NCI-H1048 (cell line): ENCODE measurements at regions not wholly inside any gene's neighbourhood (a gene's known extent, or its start where the extent isn't known, plus 50 kb on each side); places are given as distances from the start of the nearest gene placed in this dataset.

ENCODE experiments used
- DNase-seq: peaks from one replicate; lab custom pipeline; 2025; lab: John Stamatoyannopoulos, UW

DNA sequence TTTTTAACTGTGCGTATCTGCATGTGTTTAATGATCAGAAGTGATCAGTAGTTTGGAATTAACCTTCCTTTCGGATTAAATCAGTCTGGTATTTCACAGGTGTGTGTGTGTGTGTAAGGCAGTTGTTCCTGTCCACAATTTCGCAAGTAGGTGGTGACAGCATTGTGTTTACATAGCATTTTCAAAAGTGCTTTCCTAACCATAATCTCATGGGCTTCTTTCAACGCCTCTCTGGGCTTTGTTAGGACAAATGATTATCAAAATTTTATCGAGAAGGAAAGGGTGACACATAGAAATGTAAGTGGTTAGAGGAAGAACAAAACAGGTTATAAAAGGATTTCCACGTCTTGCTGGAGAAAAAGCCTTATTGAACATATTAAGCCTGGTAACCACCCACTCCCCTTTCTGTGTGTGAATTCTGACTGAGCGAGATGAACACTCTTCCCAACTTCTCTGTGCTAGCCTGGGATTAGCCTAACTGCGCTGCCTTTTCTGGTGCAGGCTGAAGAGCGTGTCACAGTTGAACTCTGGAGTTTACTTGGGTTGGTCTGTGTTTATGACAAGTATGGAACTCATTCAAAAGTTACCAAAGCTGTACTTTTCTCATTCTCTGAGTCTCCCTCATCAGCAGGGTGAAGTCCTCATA is 292.3 kb upstream of the PITRM1 start:
- no peak for DNase-seq

DNA sequence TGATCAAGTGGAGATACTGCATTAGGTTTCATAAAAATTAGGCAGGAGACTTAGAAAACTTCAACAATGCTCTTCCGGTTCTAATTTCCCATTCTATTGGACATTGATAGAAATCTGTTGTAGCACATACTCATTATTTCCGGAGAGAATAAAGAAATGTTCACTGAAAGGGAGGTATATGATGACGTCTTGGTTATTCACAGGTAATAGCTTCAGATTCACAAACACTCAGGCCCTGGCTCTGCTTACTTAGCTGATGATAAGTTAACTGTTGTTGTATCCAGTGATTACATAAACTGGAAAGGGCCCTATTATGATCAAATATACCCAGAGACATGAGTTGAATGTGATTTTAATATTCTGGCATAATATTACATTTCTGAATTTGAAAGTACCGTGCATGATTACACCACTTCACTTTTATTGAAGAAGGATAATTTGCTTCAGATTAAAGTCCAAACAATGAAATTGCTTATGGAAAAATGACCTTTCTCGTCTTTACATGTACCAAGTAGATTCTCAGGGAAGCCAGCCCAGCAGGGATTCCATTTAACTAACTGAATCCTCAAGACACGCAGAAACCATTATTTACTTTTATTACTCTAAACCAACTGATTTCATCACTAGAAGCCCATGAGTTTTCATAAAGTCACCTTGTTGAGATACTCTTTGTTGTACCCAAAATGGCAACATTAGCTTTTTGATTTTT is 288.0 kb upstream of the PITRM1 start:
- no peak for DNase-seq

DNA sequence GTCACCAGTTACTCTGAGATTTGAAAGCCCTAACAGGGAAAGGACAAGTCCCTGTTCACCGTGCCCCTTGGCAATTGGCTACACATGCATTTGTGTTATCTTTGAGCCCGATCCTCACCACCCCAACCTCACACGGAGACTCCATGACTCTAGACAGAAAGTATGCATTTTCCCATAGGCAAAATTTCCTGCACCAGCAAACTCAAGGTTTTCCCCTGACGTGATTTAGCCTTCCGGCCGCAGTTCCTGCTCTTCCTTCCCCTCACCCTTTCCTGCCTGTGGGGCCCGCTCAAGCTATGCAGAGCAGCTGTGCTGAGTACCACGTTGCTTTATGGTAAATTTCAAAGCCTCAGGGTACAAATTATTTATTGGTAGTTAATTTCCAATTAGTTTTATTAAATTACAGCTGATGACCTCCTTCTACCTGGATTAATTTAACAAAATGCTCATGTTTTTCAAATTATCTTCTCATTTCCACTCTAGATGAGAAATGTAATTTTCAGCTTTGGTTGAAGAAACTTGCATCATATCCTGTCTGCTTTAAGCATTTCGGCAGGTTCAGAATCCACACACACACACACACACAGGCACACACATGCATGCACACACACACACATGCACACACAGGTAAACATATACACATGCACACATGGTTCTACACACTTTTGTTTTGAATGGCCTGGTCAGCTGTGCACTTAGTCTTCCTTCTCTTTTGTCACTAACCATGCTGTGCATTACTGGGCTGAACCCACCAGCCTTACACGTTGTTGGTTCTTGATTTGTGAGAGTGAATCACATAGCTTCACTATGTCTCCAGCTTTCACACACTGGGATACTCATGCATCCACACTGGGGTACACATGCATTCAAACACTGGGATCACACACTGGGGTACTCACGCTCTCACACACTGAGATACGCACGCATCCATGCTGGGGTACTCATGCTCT is 283.1 kb upstream of the PITRM1 start:
- no peak for DNase-seq

DNA sequence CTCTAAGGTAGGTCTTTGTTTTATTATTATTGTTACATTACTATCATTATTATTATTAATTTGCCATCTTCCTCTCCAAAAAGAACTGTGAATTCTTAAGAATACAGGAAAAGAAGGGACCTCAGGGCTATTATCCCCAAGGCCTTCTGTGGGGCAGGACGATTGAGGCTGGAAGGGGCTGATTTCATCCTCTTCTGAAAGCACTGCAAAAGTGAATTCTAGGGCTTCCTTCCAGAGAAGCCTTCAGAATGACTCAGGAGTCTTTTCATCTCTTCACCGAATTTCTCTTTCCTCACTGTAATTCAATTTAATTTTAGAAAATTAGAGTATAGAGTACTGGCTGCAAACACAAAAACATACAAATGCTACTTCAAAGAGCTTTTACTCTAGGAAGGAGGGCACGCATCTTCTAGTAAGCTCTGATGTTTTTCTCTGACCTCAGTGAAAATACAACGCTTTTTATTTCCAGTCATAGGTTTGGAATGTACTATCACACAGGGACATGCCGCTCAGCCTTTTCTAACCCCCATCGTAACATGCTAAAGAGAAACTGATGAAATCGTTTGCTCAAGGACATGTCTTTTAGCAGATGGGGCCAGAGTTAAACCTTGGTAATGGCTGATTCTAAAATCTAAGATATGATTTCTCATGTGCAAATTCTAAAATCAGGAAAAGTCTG is 280.2 kb upstream of the PITRM1 start:
- no peak for DNase-seq

DNA sequence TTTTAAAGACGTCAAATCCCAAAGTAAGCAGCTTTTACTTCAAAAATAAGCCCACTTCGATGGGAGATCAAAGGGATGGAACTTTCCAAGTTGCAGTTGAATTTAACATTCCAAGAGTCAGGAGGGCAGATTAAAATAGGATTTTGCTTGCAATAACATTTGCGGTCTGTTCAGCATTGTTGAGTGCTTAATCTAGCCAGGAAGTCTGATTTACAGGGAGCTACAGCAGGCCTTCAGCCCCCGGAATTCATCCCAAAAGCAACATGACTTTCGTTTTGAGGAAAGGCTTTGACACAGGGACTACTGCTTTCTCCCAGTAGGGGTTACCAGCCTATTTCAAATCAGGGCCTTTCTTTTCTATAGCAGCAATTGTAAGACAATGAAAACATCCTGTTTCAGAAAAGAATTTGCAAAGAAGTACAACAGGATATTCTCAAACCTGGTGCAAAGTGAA is 279.6 kb upstream of the PITRM1 start:
- DNase-seq: no peak

DNA sequence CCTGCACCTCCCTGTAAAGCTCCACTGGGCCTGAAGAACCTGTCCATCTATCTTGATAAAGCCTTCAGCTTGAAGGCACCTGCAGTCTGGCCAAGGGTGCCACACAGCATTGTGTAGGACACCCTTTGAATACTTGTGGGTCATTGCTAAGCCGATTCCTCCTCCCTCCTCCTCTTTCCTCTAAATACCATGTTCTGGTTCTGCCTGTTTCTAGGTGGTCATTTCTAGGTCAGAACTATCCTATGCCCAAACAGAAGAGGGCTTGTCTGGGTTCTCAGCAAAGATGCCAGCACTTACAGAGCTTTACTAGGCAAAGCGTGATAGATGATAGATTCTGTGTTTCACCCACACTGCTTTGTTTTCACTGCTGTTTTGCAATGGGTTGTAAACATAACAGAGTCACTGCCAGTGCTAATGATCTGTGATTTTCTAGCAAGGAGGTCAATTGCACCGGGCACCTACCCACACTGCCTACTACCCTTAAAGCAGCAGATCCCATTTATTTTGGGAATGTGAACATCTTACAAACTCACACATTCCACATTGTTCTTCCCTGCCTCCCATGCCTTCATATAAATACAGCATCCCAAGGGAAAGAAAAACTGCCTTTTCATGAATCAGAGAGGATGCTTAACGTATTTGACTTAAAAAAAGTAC is 279.1 kb upstream of the PITRM1 start:
- DNase-seq: no peak

DNA sequence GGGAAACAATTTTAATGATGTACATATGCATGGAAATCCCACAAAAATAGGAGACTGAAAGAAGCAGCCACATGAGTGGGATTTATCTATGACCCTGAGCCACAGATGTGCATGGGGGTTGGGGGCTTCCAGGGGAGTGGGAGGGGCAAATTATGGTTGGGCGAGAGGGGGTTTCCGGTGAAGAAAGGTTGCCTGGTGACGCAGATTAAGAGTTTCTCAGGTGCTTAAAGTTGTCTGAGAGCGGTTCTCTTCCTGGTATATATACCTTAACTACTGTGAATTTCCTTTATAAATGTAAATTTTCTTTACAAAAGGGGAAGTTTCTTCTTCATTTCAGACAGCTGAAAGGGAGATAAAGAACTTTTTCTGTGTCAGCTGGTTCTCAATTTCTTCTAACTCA is 273.6 kb upstream of the PITRM1 start:
- DNase-seq: no peak

DNA sequence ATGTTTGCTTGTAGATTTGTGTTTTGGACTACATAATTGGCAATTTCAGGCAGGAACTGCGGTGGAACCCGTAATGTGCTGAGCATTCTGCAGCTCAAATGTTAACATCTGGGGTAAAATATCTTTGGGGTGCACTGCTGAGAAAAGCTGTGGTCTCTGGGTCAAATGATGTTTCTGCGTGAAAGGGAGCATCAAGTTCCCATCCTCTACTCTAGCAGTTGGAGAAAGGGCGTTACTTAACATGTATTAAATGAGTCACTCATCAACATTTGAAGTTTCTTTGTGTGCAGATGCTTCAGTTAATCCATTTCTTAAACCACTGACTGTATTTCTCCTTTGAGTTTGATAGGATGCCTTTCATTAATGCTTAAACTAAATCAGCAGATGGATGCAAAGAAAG is 273.1 kb upstream of the PITRM1 start:
- no peak for DNase-seq

DNA sequence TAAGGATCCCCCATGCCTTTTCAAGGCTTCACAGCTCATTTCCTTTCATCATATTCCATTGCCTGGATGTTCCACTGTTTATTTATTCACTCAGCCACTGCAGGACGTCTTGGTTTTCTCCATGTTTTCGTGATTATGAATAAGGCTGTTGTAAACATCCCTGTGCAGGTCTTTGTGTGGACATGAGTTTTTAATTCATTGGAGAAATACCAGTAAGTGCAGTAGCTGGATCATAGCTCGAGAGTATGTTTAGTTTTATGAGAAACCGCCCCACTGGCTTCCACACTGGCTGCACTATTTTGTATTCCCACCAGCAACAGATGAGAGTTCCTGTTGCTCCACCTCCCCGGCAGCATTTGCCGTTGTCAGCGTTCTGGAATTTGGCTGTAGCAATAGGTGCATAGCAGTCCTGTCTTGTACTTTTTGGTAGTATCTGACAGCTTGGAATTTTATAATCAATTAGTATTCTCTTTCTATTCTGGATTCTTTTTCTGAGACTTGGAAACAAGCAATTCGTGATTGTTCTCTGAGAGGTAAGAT is 269.9 kb upstream of the PITRM1 start:
- DNase-seq: no peak

DNA sequence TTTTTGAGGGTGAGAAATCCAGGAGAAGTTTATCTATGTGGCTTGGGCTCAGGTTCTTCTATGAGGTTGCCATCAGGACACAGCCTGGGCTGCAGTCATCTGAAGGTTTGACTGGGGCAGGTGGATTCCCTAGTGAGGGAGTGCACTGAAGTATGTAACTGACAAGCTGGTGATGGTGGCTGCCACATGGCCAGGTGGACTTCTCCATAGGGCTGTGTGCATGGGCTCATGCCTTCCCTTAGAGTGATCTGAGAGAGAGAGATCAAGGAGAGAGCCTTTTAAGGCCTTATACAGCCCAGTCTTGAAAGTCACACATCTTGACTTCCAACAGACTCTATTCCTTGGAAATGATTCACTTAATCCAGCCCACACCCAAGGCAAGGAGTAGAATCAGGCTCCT is 266.6 kb upstream of the PITRM1 start:
- DNase-seq: no peak

DNA sequence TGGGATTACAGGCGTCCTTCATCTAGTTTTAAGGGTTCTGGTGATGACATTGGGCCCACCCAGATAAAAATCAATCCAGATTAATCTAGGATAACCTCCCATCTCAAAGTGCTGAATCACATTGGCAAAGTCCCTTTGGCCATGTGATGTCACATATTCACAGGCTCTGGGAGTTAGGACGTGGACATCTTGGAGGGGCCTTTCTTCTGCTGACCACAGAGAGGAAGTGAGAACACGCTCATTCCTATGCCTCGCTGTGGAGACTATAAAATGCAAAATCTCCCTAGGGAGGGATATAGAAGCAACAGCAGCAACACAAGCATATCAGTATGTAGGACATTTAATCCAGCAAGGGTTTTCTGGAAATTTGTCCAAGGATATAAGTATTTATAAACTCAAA is 266.0 kb upstream of the PITRM1 start:
- DNase-seq: no peak

DNA sequence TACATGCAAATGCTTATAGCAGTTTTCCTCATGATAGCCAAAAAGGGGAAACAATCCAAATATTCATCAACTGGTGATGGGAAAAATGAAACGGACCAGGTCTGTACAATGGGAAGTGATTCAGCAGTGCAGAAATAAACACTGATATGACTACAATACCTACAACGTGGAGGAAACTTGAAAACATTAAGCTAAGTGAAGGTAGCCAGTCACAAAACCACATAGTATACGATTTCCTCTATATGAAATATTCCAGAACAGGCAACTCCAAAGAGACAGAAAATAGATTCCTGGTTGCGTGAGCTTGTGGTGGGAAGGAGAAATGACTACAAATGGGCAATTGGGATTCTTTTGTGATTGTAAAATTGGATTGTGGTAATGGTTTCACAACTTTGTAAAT is 263.1 kb upstream of the PITRM1 start:
- no peak for DNase-seq

DNA sequence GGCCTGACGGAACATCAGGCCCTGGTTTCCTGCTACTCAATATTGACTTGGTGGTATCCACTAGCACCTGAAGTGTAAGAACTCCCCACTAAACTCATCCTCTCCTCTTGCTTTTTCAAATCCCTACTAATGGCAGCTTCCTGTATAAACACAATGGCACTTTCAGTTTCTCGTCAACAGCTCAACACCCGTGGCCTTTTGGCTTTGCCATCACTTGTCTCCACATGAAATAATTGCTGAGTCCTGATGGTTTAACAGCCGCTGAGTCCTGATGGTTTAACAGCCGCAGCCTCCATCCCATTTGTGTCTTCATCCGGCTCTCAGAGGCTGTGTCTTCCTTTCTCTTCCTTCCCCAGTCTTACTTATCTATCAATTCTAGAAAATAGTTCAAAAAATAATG is 261.4 kb upstream of the PITRM1 start:
- DNase-seq: no peak

DNA sequence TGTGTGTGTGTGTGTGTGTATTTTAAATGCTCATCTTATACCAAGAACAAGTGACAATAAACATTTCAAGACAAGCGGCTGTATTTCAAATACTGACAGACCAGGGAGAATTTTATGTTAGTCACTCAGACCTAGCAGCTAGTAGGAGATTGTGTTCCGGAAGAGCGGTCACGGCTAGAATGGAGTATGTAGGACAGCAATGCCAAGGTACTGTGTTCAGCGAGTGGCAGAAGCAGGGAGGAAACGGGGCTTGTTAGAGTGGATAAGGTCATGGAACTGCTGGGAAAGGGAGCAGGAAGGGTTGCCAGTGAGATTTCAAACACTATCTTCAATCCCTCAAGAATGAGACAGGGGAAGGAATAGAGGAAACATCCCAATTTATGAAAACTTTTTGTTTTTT is 260.5 kb upstream of the PITRM1 start:
- DNase-seq: no peak

DNA sequence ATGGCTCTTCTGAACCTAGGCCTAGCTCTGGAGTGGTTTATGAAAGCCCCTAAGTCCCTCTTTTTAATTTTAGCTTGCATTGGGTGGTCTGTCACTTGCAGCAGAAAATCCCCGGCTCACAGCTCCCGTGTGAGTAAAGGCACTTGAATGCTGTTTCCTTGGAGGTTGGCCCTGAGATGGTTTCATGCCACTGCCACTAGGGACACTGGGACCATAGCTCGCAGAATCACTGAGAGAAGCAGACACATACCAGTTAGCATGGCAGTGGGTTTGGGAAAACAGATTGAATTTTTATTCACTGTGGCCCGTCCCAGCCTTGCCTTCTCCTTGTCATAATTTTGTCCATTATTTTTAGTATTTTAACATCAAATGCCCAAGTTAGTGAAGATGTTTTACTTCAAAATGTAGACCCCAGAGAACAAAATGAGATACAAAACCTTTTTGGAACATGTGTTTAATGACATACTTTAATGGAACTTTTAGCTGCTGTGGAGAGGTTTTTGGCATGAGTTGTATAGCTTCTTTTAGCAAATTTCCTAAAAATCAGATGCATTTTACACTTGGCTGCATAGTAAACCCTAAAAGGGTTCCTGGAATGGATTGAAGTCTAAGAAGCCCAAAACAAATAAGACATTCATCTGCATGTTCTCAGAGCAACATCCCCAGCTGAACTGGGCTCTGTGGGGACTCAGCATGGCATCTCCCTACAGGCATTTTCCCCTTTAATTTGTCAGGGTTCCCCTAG is 259.7 kb upstream of the PITRM1 start:
- no peak for DNase-seq

DNA sequence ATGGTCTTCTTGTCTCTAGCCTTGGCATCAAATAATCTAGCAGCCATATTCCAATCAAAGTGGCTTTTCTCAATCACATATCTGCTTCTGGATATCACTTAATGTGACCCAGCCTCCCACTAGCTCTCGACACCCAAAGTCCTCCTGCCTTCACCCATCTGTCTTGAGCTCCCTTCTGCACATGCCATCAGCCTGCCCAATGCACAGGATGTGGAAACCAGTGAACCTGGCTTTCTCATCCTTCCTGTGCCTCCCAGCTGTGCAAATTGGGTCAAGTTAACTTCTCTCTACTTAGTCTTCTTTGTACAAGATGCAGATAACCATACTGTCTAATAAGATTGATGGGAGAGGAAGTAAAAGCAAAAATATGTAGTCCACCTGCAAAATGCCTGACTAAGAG is 257.9 kb upstream of the PITRM1 start:
- DNase-seq: no peak

DNA sequence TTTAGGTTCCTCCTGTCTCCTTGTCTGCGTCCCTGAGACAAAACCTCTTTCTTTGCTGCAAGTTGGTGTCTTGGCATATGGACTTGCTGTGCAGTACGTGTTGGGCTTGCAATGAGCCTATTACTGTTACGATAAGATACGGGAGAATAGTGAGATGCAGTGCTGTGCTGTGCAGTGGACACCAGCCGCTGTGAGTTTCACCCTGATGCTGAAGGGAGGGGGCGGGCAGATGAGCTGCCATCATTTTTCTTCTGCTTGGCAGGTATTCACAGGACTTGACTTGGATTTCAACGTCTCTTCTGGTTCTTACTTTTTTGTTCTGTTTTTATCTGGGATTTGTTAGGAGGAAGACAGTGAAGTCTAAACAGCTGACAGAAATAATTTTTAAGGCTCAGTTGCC is 257.1 kb upstream of the PITRM1 start:
- DNase-seq: no peak

DNA sequence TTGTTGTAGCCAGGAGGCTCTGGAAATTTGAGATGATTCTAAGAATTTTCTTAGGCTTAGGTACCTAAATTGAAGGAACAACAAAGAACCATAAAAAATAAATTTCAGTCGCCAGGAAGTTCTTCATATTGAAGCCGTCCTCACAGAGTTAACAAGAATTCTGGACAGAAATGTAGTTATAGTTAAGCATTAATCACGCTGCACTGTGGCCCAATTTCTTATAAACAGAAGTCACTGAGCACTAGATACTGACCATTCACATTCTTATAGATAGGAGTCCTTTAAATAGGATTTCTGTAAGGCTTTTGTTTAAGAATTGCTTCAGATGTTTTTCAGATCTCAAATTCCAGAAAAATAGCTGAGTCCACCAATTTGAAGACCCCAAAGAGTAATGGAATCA is 256.2 kb upstream of the PITRM1 start:
- no peak for DNase-seq

DNA sequence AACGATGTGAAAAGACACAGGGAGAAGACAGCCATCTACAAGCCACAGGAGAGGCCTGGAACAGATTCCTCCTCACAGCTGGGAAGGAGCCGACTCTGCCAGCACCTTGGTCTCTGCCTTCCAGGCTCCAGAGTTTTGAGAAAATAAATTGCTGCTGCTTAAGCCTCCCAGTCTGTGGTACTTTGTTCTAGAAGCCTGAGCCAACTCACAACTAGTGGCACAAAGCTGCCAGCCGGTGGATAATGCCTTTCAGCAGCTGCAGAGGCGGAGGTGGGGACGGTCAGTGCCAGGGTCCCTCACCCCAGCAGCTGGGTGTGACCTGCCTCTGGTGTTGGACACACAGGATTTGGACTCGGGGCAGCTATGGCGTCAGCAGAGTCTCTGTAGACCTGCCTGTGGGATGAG is 255.4 kb upstream of the PITRM1 start:
- no peak for DNase-seq

DNA sequence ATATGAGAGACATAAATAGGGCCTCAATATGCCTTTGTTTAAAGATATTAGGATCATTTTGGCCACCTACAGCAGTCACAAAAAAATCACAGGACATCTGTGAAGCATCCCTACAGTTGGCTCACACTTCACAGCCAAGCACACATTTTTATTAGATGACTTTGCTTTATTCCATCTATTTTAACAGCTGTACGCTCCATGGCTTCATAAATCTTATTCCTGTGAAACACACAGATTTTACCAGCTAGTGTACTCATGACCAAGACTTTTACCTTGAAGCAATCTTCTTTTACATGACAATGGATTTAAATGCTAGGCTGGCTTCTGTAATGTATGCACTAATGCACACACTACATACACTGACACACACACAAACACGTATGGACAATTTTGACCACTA is 254.8 kb upstream of the PITRM1 start:
- no peak for DNase-seq
